ENCODE measurements at regions not wholly inside any gene's neighbourhood (a gene's known extent, or its start where the extent isn't known, plus 50 kb on each side); places are given as distances from the start of the nearest gene placed in this dataset.

- Histone ChIP-seq H3K4me1 (no peaks in the 10 kb centered on the region), H3K4me3 (no peak overlapping the region), H3K36me3 (no peaks in the 10 kb centered on the region), H3K27me3 (no peaks in the 10 kb centered on the region), H3K9me3 (no peaks in the 10 kb centered on the region), H3K27ac (no peak overlapping the region)
- 84% methylated on average over 5 of the region's 5 CpGs for WGBS, 2 donors
- TF ChIP-seq POLR2A (IDR thresholded peaks at IDR 0.05) (no peak), POLR2AphosphoS5 (IDR thresholded peaks at IDR 0.05) (no peak), EP300 (IDR thresholded peaks at IDR 0.05) (no peak), CTCF (IDR thresholded peaks at IDR 0.05) (no peak)
- no peak for ATAC-seq (ENCODE audit: low FRiP score in 2 of 2)
- no peak for DNase-seq
Measured at GRCh38 chr2:104537116-104537515, 316.8 kb upstream of the POU3F3 start.

- H3K27ac ChIP-seq, result no peak overlapping the region
- 29 to 30% methylated on average over 7 of the region's 7 CpGs for WGBS, 2 donors
- no peak for ATAC-seq (ENCODE audit: low FRiP score in 2 of 2)
Measured at GRCh38 chr2:104538077-104538476, 315.8 kb upstream of the POU3F3 start.

GRCh38 chr2:104539649-104540048 lies 314.3 kb upstream of the POU3F3 start:
- 59 to 67% methylated on average over 4 of the region's 4 CpGs for WGBS, 2 donors
- H3K36me3 ChIP-seq, result no peaks in the 10 kb centered on the region
- TF ChIP-seq CTCF (IDR thresholded peaks at IDR 0.05) (no peak), POLR2A (IDR thresholded peaks at IDR 0.05) (no peak), POLR2AphosphoS5 (IDR thresholded peaks at IDR 0.05) (no peak), EP300 (IDR thresholded peaks at IDR 0.05) (no peak)
- no peaks in the 10 kb centered on the region for H3K9me3 ChIP-seq
- H3K27me3 ChIP-seq, result no peaks in the 10 kb centered on the region
- H3K4me3 ChIP-seq, result no peak overlapping the region
- DNase-seq, result no peak
- H3K27ac ChIP-seq, result no peak overlapping the region
- no peak for ATAC-seq (ENCODE audit: low FRiP score in 2 of 2)
- H3K4me1 ChIP-seq, result no peaks in the 10 kb centered on the region

More at GRCh38 chr2:104538077-104538476, 315.8 kb upstream of the POU3F3 start:
- TF ChIP-seq POLR2A (IDR thresholded peaks at IDR 0.05) (no peak), CTCF (IDR thresholded peaks at IDR 0.05) (no peak), POLR2AphosphoS5 (IDR thresholded peaks at IDR 0.05) (no peak), EP300 (IDR thresholded peaks at IDR 0.05) (no peak)
- DNase-seq, result no peak
- Histone ChIP-seq H3K36me3 (no peaks in the 10 kb centered on the region), H3K4me3 (no peak overlapping the region), H3K9me3 (no peaks in the 10 kb centered on the region), H3K4me1 (no peaks in the 10 kb centered on the region), H3K27me3 (no peaks in the 10 kb centered on the region)

- Histone ChIP-seq H3K9me3 (no peaks in the 10 kb centered on the region), H3K4me3 (no peak overlapping the region), H3K27ac (no peak overlapping the region), H3K27me3 (no peaks in the 10 kb centered on the region), H3K4me1 (no peaks in the 10 kb centered on the region), H3K36me3 (no peaks in the 10 kb centered on the region)
- WGBS, 2 donors, result 83 to 87% methylated on average over 6 of the region's 6 CpGs
- peak; percentile 24 to 38 for ATAC-seq (ENCODE audit: low FRiP score in 2 of 2)
- DNase-seq, result no peak
- TF ChIP-seq POLR2AphosphoS5 (IDR thresholded peaks at IDR 0.05), result no peak
- TF ChIP-seq POLR2A (IDR thresholded peaks at IDR 0.05), result no peak
- no peak for TF ChIP-seq CTCF (IDR thresholded peaks at IDR 0.05)
- no peak for TF ChIP-seq EP300 (IDR thresholded peaks at IDR 0.05)
Measured at GRCh38 chr2:104545055-104545454, 308.9 kb upstream of the POU3F3 start.

GRCh38 chr2:104546537-104546936 lies 307.4 kb upstream of the POU3F3 start:
- DNase-seq (no peak), ATAC-seq (ENCODE audit: low FRiP score in 2 of 2) (no peak)
- H3K9me3 ChIP-seq, result no peaks in the 10 kb centered on the region
- H3K27me3 ChIP-seq, result no peaks in the 10 kb centered on the region
- no peak overlapping the region for H3K27ac ChIP-seq
- no peak overlapping the region for H3K4me3 ChIP-seq
- H3K4me1 ChIP-seq, result no peaks in the 10 kb centered on the region
- H3K36me3 ChIP-seq, result no peaks in the 10 kb centered on the region
- TF ChIP-seq POLR2AphosphoS5 (IDR thresholded peaks at IDR 0.05) (no peak), EP300 (IDR thresholded peaks at IDR 0.05) (no peak), CTCF (IDR thresholded peaks at IDR 0.05) (no peak), POLR2A (IDR thresholded peaks at IDR 0.05) (no peak)
- 82 to 89% methylated on average over 1 of the region's 1 CpG for WGBS, 2 donors

Data from upper lobe of left lung (tissue), 6 donors.